HepG2 (cell line): ENCODE measurements at regions not wholly inside any gene's neighbourhood (a gene's known extent, or its start where the extent isn't known, plus 50 kb on each side); places are given as distances from the start of the nearest gene placed in this dataset.

ENCODE experiments used
- BCL6 ChIP-seq: IDR thresholded peaks from 2 replicates; pipeline ENCODE4 v1.6.1; 2016; ENCODE audit warnings: missing genetic modification reagents, missing compliant biosample characterization
- ELK4 ChIP-seq: sonication (generic); formaldehyde crosslinking; IDR thresholded peaks from 2 replicates; pipeline ENCODE4 v1.9.0; 2021; ENCODE audit warnings: missing genetic modification reagents, borderline replicate concordance
- GATAD1 ChIP-seq: IDR thresholded peaks from 2 replicates; pipeline ENCODE4 v1.6.1; 2016; ENCODE audit warnings: missing genetic modification reagents, missing compliant biosample characterization
- HBP1 ChIP-seq: IDR thresholded peaks from 2 replicates; pipeline ENCODE4 v1.6.1; 2016; ENCODE audit warnings: low read depth, control low read depth
- HDAC1 ChIP-seq: sonication (generic); formaldehyde crosslinking; IDR thresholded peaks from 2 replicates; pipeline ENCODE4 v1.5.1; 2020; ENCODE audit warnings: mild to moderate bottlenecking, missing genetic modification reagents
- IRF1 ChIP-seq: sonication (generic); formaldehyde crosslinking; IDR thresholded peaks from 2 replicates; pipeline ENCODE4 v1.4.0; 2020; ENCODE audit warnings: low read depth, mild to moderate bottlenecking, missing genetic modification reagents
- TAF15 ChIP-seq: fragments of 200-400 bp; formaldehyde crosslinking; IDR thresholded peaks from one replicate; pipeline ENCODE4 v1.6.1; 2018; ENCODE audit warnings: mild to moderate bottlenecking, low read depth, low read length; ENCODE audit not compliant: poor library complexity, severe bottlenecking
- THYN1 ChIP-seq: sonication (generic); formaldehyde crosslinking; IDR thresholded peaks from 2 replicates; pipeline ENCODE4 v1.8.1; 2023; ENCODE audit warnings: low read depth, mild to moderate bottlenecking, moderate library complexity, missing genetic modification reagents, borderline replicate concordance
- XRCC5 ChIP-seq: fragments of 200-400 bp; formaldehyde crosslinking; optimal IDR thresholded peaks from 2 replicates; pipeline ENCODE3; 2017; ENCODE audit warnings: mild to moderate bottlenecking, low read length
- ZBTB37 ChIP-seq: sonication (generic); formaldehyde crosslinking; IDR thresholded peaks from 2 replicates; pipeline ENCODE4 v1.4.0; 2020; ENCODE audit warnings: mild to moderate bottlenecking, missing genetic modification reagents
- ZNF780A ChIP-seq: sonication (generic); formaldehyde crosslinking; IDR thresholded peaks from 2 replicates; pipeline ENCODE4 v1.8.0; 2022; ENCODE audit warnings: mild to moderate bottlenecking, missing genetic modification reagents, moderate library complexity

GRCh38 chr12:91523831-91524230 is 341.2 kb upstream of the DCN start (continued):
- TF ChIP-seq HBP1 (CRISPR knock-in tag) (no peak), IRF1 (CRISPR knock-in tag) (no peak), THYN1 (CRISPR knock-in tag) (no peak), ZBTB37 (CRISPR knock-in tag) (no peak), XRCC5 (no peak), BCL6 (CRISPR knock-in tag) (no peak), HDAC1 (CRISPR knock-in tag) (no peak), ZNF780A (CRISPR knock-in tag) (no peak), TAF15 (no peak), GATAD1 (CRISPR knock-in tag) (no peak), ELK4 (CRISPR knock-in tag) (no peak)
- TF ChIP-seq, all 625 proteins: peak for 0
